Uterus (tissue), 3 donors: ENCODE measurements at regions not wholly inside any gene's neighbourhood (a gene's known extent, or its start where the extent isn't known, plus 50 kb on each side); places are given as distances from the start of the nearest gene placed in this dataset.

Experiments used
- DNase-seq, 2 donors: peaks; one replicate each; pipeline ENCODE4 v3.0.0-alpha.2; 2019 to 2020
- H3K27ac ChIP-seq, 2 donors: fragments of 200-600 bp; sonication (generic); 1 replicate in 1 of 2; 2 replicates in 1 of 2; pipeline ENCODE4 v1.5.1; 2016 to 2018
- H3K27me3 ChIP-seq, 2 donors: fragments of 200-600 bp; sonication (generic); one replicate each; pipeline ENCODE4 v1.5.1; 2018 to 2019; ENCODE audit warnings: control low read depth in 1 of 2
- H3K36me3 ChIP-seq, 2 donors: fragments of 200-600 bp; sonication (generic); one replicate each; pipeline ENCODE4 v1.5.1; 2019; ENCODE audit warnings: control low read depth in 1 of 2
- H3K4me1 ChIP-seq, 2 donors: fragments of 200-600 bp; sonication (generic); one replicate each; pipeline ENCODE4 v1.5.1; 2018 to 2019; ENCODE audit warnings: control low read depth in 1 of 2
- H3K4me3 ChIP-seq, 2 donors: fragments of 200-600 bp; sonication (generic); 1 replicate in 1 of 2; 2 replicates in 1 of 2; pipeline ENCODE4 v1.5.1; 2018 to 2019; ENCODE audit warnings: mild to moderate bottlenecking in 1 of 2
- H3K9me3 ChIP-seq, 2 donors: fragments of 200-600 bp; sonication (generic); one replicate each; pipeline ENCODE4 v1.5.1; 2019; ENCODE audit warnings: control low read depth in 1 of 2
- POLR2A ChIP-seq, 2 donors: fragments of 450-650 bp; IDR thresholded peaks; one replicate each; pipeline ENCODE4 v1.6.1; 2016; ENCODE audit warnings: antibody characterized with exemption in 2 of 2, mild to moderate bottlenecking in 1 of 2, moderate library complexity in 1 of 2
- intact Hi-C: fragments of 100-400 bp; cut with DNase I; formaldehyde crosslinking; loops from one replicate; pipeline ENCODE4 v1.15.1; 2023; ENCODE audit warnings: low total_unique reads
- TF ChIP-seq, protein P1 (sequence below), 4 experiments: fragments of 200-600 bp in 2 of 4; fragments of 450-650 bp in 2 of 4; sonication (generic) in 2 of 4; IDR thresholded peaks; one replicate each; pipeline ENCODE4 v1.5.1; 2016 to 2019; ENCODE audit warnings: antibody characterized with exemption in 4 of 4, mild to moderate bottlenecking in 2 of 4, moderate library complexity in 1 of 4
- donor health status: DM: yes; HTN: yes; CAD: no.

DNA sequence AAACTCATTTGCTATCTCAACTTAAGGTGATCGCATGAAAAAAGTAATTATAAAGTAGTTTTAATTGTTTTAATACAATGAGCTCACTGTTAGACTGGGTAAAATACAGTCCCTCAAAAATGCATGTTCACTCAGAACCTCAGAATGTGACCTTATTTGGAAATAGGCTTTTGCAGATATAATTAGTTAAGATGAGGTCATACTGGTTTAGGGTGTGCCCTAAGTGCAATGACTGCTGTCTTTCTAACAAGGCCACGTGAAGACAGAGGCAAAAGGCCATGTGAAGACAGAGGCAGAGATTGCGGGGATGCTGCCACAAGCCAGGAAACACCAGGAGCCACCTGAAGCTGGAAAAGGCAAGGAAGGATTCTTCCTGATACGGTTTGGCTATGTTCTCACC is 262.1 kb downstream of the NKX6-1 start:
- Histone ChIP-seq H3K4me3 (no peak overlapping the region), H3K4me1 (no peaks in the 10 kb centered on the region), H3K9me3 (no peaks in the 10 kb centered on the region), H3K27me3 (no peaks in the 10 kb centered on the region), H3K27ac (no peak overlapping the region), H3K36me3 (no peaks in the 10 kb centered on the region)
- intact Hi-C loops, result no loop called here
- TF ChIP-seq POLR2A (IDR thresholded peaks at IDR 0.05), result no peak
- TF ChIP-seq, protein P1, sequence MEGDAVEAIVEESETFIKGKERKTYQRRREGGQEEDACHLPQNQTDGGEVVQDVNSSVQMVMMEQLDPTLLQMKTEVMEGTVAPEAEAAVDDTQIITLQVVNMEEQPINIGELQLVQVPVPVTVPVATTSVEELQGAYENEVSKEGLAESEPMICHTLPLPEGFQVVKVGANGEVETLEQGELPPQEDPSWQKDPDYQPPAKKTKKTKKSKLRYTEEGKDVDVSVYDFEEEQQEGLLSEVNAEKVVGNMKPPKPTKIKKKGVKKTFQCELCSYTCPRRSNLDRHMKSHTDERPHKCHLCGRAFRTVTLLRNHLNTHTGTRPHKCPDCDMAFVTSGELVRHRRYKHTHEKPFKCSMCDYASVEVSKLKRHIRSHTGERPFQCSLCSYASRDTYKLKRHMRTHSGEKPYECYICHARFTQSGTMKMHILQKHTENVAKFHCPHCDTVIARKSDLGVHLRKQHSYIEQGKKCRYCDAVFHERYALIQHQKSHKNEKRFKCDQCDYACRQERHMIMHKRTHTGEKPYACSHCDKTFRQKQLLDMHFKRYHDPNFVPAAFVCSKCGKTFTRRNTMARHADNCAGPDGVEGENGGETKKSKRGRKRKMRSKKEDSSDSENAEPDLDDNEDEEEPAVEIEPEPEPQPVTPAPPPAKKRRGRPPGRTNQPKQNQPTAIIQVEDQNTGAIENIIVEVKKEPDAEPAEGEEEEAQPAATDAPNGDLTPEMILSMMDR (IDR thresholded peaks at IDR 0.05), result no peak
- no peak for DNase-seq

DNA sequence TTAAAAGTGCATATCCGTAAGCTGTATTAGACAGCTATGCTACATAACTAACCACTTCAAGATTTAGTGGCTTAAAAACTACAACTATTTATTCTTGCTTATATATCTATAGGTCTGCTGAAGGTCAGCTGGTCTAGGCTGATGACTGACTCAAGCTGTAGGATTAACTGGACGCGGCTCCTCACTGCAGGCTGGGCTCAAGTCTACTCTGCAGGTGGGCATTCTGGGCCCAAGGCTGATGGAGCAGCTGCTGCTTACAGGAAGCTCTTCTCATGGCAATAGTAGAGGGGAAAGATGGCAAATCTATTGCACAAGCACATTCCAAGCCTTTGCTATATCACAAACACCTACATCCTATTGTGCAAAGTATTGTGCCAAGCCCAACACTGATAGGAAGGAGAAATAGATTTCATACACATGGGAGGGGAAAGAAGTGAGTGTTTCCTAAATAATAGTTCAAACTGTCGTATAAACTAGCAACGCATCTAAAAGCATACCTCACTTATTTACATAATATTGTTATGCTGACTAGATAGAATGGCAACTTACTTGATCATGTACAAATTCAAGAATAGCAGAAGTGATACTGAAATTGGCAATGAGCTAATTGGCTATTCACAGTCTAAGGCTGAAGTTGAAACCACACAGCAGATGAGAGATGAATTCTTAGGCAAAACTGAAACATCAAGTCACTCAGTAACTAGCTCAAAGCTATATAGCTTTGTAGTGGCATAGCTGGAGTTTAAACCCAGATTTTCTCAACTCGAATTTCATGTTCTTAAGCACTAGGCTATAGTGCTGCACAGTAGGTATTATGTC is 263.8 kb downstream of the NKX6-1 start:
- Histone ChIP-seq H3K27me3 (no peaks in the 10 kb centered on the region), H3K4me3 (no peak overlapping the region), H3K27ac (no peak overlapping the region), H3K36me3 (no peaks in the 10 kb centered on the region), H3K4me1 (no peaks in the 10 kb centered on the region), H3K9me3 (no peaks in the 10 kb centered on the region)
- TF ChIP-seq POLR2A (IDR thresholded peaks at IDR 0.05), result no peak
- TF ChIP-seq, protein P1 (IDR thresholded peaks at IDR 0.05), result no peak
- DNase-seq, result no peak
- intact Hi-C loops, result no loop called here

DNA sequence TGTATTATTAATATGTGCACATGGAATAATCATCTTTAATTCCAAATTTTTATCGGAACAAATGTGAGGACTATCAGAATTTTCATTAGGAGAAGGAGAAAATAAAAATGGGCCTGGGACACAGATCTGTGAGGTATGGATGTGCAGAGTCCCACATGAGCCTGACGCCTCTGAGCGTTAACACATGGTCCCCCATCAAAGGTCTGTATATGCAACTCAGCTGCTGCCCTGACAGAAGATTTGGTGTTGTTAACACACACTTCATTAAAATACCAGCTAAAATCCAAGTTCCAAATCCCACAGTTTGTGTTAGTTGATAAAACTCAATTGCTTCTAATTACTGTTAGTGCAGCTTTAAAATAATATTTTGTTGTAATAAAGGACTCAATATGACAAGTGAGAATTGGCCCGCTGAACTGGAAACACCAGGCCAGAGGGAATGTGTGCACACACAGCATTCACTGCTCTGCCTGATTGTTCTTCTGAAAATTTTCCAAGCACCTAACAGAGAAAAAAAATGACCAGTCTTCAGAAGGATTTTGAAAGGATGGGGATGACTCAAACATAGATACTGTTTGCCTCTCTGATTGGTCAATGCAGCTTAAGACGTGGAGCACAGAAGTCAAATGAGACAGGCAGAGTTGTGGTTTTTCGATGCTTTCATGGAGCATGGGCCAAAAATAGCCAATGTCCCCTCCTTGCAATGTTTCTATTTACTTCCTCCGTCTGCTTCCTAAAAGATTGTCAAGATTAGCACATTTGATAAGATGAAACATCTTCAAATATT is 266.6 kb downstream of the NKX6-1 start:
- intact Hi-C loops, result no loop called here
- Histone ChIP-seq H3K27me3 (no peaks in the 10 kb centered on the region), H3K4me1 (no peaks in the 10 kb centered on the region), H3K27ac (no peak overlapping the region), H3K4me3 (no peak overlapping the region), H3K36me3 (no peaks in the 10 kb centered on the region), H3K9me3 (no peaks in the 10 kb centered on the region)
- no peak for TF ChIP-seq POLR2A (IDR thresholded peaks at IDR 0.05)
- TF ChIP-seq, protein P1 (IDR thresholded peaks at IDR 0.05), result no peak
- DNase-seq, result no peak

DNA sequence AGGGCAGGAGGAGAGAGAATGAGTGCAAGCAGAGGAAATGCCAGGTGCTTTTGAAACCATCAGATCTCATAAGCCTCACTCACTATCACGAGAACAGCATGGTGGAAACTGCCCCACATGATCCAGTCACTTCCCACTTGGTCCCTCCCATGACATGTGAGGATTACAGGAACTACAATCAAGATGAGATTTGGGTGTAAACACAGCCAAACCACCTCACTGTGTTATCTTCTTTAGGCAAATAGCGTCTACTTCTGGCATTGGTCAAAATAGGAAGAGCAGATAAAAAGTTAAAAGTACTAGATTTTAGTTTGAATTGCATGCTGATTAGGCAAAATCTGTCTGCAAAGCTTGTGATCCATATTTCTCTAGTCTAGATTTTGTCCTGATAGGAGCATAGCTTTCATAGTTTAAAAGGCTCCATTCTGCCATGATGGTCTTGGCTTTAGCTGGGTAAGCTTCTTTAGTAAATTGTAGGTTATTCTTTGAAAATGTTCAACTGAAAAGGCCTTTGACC is 267.5 kb downstream of the NKX6-1 start:
- no peak for DNase-seq
- intact Hi-C loops, result no loop called here
- no peaks in the 10 kb centered on the region for H3K4me1 ChIP-seq
- H3K27me3 ChIP-seq, result no peaks in the 10 kb centered on the region
- no peaks in the 10 kb centered on the region for H3K9me3 ChIP-seq
- no peak overlapping the region for H3K27ac ChIP-seq
- no peaks in the 10 kb centered on the region for H3K36me3 ChIP-seq
- no peak for TF ChIP-seq POLR2A (IDR thresholded peaks at IDR 0.05)
- TF ChIP-seq, protein P1 (IDR thresholded peaks at IDR 0.05), result no peak
- no peak overlapping the region for H3K4me3 ChIP-seq

DNA sequence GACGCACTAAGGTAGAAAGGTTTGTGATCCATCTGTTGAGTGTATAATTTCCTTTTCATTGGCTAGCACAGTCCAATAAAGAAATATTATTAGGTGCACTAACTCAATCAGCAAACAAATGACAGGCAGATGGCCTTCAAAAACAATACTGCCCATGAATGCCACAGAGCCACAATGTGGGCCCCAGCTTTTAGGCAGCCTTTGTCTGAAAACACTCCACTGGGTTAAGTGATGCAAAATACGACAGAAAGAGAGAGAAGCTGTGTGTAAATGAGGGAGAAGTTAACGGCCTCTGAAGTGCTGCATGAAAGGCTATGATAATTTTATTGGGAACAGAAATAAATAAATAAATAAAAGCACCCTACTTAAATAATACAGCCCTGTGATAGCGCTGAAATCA is 274.6 kb downstream of the NKX6-1 start:
- Histone ChIP-seq H3K9me3 (no peaks in the 10 kb centered on the region), H3K36me3 (no peaks in the 10 kb centered on the region), H3K4me3 (no peak overlapping the region), H3K27me3 (no peaks in the 10 kb centered on the region), H3K27ac (no peak overlapping the region), H3K4me1 (no peaks in the 10 kb centered on the region)
- TF ChIP-seq, protein P1 (IDR thresholded peaks at IDR 0.05), result no peak
- no peak for TF ChIP-seq POLR2A (IDR thresholded peaks at IDR 0.05)
- intact Hi-C loops, result no loop called here
- DNase-seq, result no peak
